ENCODE measurements at regions not wholly inside any gene's neighbourhood (a gene's known extent, or its start where the extent isn't known, plus 50 kb on each side); places are given as distances from the start of the nearest gene placed in this dataset.

- no peak for DNase-seq
- no peaks in the 10 kb centered on the region for H3K27me3 ChIP-seq
- H3K4me1 ChIP-seq (replicated peaks in 1 of 2), result no peaks in the 10 kb centered on the region
- intact Hi-C loops (cut with DNase I), result no loop called here
- no peak overlapping the region for H3K27ac ChIP-seq
- no peak overlapping the region for H3K4me3 ChIP-seq
- no peak for TF ChIP-seq POLR2A (IDR thresholded peaks at IDR 0.05)
- TF ChIP-seq CTCF (IDR thresholded peaks at IDR 0.05), result no peak
- H3K9me3 ChIP-seq (replicated peaks in 1 of 3), result no peaks in the 10 kb centered on the region
- H3K36me3 ChIP-seq (replicated peaks in 1 of 2), result no peaks in the 10 kb centered on the region
Measured at GRCh38 chr2:187877391-187877790, 323.2 kb upstream of the TFPI start.

- no peak overlapping the region for H3K27ac ChIP-seq
- intact Hi-C loops (cut with DNase I), result no loop called here
- WGBS, 4 donors, result 80 to 90% (median 85%) methylated on average over 1 of the region's 1 CpG
Measured at GRCh38 chr2:187878112-187878511, 323.9 kb upstream of the TFPI start.

GRCh38 chr2:187879491-187879890, 325.3 kb upstream of the TFPI start:
- Histone ChIP-seq H3K27me3 (no peaks in the 10 kb centered on the region), H3K9me3 (replicated peaks in 1 of 3) (no peaks in the 10 kb centered on the region), H3K36me3 (replicated peaks in 1 of 2) (no peaks in the 10 kb centered on the region), H3K27ac (no peak overlapping the region), H3K4me3 (no peak overlapping the region), H3K4me1 (replicated peaks in 1 of 2) (no peaks in the 10 kb centered on the region)
- intact Hi-C loops (cut with DNase I), result no loop called here
- TF ChIP-seq POLR2A (IDR thresholded peaks at IDR 0.05), result no peak
- TF ChIP-seq CTCF (IDR thresholded peaks at IDR 0.05), result no peak
- 74 to 80% (median 77%) methylated on average over 7 of the region's 7 CpGs for WGBS, 4 donors
- no peak for DNase-seq

More at GRCh38 chr2:187878112-187878511, 323.9 kb upstream of the TFPI start:
- Histone ChIP-seq H3K36me3 (replicated peaks in 1 of 2) (no peaks in the 10 kb centered on the region), H3K4me3 (no peak overlapping the region), H3K9me3 (replicated peaks in 1 of 3) (no peaks in the 10 kb centered on the region), H3K4me1 (replicated peaks in 1 of 2) (no peaks in the 10 kb centered on the region), H3K27me3 (no peaks in the 10 kb centered on the region)
- TF ChIP-seq POLR2A (IDR thresholded peaks at IDR 0.05) (no peak), CTCF (IDR thresholded peaks at IDR 0.05) (no peak)
- DNase-seq, result no peak

GRCh38 chr2:187884003-187884402, 329.8 kb upstream of the TFPI start:
- Histone ChIP-seq H3K27ac (no peak overlapping the region), H3K36me3 (replicated peaks in 1 of 2) (no peaks in the 10 kb centered on the region), H3K27me3 (no peaks in the 10 kb centered on the region), H3K4me3 (no peak overlapping the region), H3K4me1 (replicated peaks in 1 of 2) (no peaks in the 10 kb centered on the region), H3K9me3 (replicated peaks in 1 of 3) (no peaks in the 10 kb centered on the region)
- intact Hi-C loops (cut with DNase I), result no loop called here
- no peak for TF ChIP-seq POLR2A (IDR thresholded peaks at IDR 0.05)
- no peak for TF ChIP-seq CTCF (IDR thresholded peaks at IDR 0.05)
- WGBS, 4 donors, result 79 to 86% (median 82%) methylated on average over 1 of the region's 1 CpG
- no peak for DNase-seq

Measured in adrenal gland (tissue), 9 donors.